Activated T-cell treated with anti-CD3 and anti-CD28 coated beads, Interleukin-2, amount 50 U/mL, for 48 hours (primary cell): ENCODE measurements at regions not wholly inside any gene's neighbourhood (a gene's known extent, or its start where the extent isn't known, plus 50 kb on each side); places are given as distances from the start of the nearest gene placed in this dataset.

ENCODE experiments used
- DNase-seq, 2 experiments: peaks; one replicate each; pipeline ENCODE4 v3.0.0-alpha.2; 2020

DNA sequence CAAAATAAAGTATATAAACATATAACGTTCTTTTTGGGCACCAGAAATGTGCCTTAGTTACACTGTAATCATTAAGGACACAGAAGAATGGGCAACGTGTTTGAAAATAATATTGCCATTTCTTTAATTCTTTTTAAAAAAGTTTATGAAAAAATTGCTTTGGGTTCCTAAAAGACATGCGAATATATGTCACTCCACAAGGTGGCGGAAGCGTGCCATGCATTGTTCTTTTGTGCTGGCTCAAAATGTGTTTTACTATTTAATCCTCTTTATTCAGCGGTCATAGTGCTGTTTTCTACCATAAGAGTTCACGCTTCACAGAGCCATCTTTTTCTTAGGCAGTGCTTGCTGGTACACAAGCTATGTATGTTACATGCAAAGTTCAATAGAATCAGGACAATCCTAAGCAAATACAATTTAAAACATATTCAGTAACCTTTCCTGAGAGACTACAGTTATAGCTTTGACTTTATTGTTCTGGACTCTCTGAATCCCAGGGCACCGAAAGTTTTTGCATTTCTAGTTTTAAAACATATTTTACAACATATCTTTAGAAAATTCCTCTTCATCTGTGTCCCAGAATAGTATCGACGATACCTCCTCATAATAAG lies 147.8 kb upstream of the ERBB4 start:
- DNase-seq = peak; percentile 58 to 66

DNA sequence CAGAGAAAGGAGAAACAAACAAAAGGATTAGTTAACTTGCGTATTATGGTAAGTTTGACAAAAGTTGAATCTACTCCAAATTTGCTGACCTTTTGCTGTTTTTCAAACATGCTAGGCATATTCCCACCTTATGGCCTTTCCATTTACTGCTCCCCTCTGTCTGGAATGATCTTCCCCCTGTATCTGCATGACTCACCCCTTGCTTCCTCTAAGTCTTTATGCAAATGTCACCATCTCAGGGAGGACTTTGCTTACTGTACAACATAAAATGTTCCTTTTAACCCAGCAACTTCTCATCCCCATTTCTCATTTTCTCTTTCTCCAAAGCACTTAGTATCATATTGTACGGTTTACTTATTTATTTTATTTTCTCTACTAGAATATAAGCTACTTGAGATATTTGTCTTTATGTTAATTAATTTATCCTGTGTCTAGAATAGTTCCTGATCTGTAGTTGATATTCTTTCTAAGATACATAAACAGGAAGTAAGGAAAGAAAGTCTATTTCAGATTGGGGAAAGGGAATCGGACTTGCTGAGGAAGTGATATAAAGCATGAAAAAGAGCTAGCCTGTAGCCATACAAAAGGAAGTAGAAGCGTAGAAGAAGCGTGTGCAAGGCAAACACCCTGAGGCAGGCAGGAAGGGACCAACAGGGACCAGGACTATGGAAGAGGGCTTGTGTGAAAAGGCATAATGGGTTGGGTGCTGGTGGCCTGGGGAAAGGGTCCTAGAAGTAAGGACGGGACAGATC lies 144.9 kb upstream of the ERBB4 start:
- no peak for DNase-seq

DNA sequence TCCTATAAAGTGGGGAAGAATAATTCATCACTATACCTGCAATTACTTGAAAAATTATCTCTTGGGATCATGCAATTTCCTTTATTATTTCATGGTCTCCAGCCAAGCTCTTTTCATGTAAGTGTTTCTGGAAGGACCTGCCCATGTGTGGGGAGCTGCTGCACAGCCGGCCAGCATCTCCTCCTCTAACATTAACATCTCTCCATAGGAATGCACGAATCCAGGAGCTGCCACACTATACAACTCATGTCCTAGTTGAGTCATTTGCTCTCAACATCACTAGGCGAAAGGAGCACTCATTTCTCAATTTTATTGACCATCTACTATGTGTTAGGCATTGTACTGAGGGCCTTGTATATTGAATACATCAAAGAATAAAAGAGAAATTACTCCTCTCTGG lies 144.3 kb upstream of the ERBB4 start:
- DNase-seq = no peak

DNA sequence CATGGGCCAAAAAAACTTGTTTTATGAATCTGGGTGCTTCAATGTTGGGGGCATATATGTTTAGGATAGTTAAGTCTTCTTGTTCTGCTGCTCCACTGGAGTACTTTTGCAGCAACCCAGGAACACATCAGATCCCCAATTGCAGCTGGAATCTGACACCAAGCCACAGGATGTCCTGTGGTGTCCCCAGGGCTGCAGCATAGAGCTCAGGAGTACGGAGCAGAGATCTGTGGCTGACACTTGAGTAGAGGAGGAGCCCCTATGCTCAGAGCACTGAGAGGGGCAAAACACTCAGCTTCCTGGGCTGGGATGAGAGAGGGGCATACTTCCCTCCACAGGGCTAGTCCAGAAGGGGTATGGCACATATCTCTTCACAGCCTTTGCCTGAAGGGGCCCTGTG lies 138.9 kb upstream of the ERBB4 start:
- DNase-seq = no peak

DNA sequence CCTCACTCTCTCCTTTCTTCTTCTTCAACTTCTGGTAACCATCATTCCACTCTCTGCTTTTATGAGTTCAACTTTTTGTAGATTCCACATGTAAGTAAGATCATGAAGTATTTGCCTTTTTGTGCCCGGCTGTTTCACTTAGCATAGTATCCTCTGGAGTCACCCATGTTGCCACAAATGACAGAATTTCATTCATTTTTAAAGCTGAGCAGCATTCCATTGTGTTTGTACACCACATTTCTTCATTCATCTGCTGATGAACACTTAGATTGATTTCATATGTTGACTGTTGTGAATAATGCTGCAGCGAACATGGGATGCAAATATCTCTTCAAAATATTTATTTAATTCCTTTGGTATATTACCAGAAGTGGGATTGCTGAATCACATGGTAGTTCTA lies 133.6 kb upstream of the ERBB4 start:
- no peak for DNase-seq

DNA sequence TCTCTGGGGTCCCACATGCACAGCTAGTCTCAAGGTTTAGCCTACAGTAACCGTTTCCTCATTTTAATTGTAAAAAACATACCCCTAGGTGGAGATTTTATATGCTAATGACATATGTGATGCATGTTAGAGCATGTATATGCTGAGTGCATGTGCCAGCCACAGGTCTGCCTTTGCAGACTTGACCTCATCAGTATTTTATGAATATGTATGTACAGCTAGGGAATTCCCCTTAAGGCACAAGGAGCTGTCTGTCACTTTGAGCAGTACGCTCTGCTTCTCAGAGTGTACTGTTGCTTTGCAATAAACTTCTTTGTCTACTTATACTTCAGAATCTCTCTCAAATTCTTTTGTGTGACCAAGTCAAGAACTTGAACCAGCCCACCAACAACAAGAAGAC lies 131.2 kb upstream of the ERBB4 start:
- no peak for DNase-seq

DNA sequence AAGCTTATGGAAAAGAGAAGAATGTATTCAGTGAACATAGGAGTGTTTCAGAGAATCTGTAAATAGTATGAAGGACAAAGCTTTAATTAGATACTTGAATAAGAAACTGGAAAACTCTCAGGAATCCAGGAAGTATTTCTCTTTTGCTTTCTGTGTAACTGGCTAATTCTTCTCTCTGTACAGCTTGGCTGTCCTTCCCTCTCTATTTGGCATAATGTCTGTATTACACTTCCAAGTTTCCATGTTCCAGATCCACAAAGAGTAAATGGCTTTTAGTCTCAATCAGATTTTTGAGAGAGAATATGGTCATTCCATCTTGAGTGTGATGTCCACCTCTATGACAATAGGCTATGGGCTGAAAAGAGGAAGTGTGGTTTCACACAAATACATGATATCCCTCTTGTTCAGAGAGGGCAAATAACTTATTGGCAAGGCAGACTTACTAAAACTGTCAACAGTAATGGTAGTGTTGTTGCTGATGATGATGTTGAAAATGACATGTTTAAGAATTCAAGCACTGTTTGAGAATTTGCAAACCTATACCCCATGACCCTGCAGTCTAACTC lies 129.2 kb upstream of the ERBB4 start:
- DNase-seq = no peak

DNA sequence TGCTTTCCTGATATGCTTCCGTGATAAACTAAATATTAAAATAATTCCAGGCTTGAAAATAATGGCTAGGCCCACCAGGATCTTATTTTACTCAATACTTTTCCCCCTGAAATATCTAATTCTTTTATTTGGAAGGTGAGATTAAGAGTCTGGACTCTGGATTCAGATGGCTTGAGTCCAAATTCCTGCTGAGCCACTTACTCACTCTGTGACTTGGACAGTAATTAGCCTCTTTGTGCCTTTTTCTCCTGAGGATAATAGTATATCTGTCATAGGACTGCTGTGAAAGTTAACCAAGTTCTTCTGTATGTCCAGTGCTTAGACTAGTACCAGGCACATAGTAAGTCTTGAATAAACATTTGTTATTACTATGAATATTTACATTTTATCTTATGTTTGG lies 127.3 kb upstream of the ERBB4 start:
- DNase-seq = no peak

DNA sequence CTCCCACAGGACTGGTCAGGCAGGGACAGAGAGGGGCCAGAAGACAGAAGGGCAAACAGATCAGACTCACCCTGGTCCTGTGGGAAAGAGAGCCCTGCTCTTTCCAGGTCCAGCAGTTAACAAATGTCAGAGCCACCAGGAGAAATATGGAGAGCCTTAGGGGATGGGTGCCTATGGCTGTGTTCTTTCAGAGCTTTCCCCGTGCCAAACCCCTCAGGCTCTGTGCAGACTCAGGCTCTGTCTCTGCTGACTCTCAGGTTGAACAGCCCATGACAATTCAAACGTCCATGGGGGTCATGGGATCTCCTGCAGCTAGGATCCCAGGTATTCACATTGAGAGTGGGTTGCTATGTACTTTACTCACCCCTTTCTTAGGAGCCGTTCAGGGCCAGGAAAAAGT lies 120.8 kb upstream of the ERBB4 start:
- DNase-seq = no peak

DNA sequence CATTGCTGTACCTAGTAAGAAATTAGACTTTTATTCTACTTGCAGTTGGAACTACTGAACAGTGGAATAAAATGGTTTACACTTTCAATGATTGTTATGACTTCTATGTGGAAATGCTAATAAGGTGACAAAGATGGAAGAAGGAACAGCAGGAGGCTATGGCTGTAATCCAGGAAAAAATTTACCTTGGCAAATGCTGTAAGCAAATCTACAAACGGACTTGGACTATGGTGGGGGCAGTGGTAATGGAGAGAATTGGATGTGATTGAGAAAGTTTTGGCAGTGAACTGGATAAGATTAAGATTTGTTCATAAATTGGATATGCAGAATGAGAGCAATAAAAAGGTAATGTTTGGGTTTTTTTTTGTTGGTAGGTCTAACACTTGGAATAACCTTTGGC lies 111.0 kb upstream of the ERBB4 start:
- no peak for DNase-seq

DNA sequence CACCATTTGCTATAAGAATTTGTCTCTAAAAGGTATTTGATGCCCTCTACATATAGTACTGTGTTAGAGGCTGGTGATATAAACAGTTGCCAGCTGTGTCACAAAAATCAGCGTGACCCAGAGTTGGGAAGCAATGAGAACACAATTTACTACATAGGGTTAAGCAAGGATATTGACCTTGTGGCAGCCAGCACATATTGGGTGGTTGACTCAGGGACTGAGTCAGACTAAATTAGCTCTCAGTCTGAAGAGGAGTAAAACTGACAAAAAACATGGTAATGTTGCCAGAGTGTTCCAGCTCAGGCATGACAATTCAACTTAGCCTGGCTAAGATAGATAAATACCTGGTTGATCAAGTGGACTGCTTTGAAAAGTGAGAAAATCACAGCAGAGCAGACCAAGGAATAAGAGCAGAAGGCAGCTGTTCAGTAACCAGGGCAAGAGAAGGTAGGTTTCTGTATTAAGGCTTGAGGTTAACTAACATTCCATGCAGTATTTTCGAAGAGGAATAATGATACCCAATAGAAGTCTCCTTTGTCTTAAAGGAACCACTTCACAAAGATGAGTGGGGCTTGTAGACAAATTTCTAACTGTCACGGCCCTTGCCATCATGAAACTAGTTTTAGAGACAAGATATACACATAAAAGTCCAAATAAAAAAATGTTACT lies 108.2 kb upstream of the ERBB4 start:
- no peak for DNase-seq

DNA sequence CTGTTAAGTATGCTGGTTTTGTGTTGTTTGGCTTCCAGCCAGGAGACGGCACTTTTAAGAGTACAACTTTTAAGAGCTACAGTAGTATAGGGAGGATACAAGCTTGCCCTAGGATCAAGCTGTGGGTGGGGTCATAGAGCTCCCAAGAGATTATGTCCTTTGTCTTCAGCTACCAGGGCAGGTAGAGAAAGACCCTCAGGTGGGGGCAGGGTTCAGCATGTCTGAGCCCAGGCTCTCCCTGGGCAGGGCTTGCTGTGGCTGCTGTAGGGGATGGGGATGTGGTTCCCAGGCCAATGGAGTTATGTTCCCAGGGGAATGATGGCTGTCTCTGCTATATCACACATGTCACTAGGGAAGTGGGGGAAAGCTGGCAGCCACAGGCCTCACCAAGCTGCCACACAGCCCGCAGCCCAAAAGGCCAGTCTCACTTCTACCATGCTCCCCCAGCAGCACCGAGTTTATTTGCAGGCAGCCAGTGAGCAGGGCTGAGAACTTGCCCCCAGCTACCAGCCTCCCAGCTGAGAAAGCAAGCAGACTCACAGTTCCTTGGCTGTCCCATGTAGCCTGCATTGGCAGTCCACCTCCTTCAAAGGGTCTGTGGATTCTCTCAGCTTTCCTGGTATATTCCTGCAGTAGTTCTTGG lies 105.7 kb upstream of the ERBB4 start:
- DNase-seq = no peak

DNA sequence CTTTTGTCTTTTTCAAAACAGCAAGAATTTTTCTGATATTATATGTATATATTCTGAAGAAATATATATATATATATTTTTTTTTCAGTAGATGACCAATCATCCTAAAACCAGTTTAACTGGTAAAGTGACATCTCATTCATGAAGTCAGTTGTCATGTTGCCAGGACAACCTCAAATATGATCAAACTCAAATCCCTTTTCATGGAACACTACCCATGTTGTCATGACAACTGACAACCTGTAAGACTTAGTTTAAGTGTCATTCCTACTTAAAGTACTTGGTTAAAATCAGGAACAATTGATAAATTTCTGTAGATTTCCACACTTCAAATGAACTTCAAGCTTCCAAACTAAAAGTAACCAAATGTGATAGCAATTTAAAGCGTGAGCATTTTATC lies 101.8 kb upstream of the ERBB4 start:
- DNase-seq = no peak

DNA sequence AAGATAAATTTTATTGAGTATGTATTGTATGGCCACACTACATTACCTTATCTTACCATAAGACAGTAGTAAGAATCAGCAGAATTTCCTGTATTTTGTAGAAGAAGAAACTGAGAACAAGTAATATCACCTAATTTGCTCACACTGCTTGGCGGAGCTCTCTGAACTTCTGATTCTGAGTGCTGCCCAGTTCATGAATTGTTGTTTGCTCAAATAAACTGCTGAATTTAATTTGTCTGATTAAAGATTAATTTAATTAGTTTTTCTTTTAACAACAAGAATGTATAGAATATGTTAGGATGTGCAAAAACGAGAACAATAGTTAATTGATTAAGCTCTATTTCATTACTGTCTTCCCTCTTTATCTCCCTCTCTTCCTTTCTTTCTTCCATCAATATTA lies 100.1 kb upstream of the ERBB4 start:
- DNase-seq = no peak

DNA sequence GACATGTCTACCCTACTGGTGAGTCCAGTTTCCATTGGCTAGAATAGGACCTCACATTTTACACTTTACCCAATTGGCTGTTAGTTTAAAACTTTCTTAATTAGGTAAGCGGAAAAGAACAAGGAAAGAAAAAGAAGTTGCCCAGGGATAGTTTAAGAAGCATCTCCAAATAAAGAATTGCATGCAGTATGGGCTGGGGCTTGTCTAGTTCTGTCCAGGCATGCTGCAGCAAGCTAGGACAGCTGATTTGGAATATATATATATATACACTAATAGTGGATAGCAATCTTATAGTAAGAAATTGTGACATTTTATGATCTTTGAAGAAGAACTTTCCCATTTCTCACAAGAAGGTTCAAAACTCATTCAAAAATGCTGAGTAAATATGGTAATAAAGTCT lies 90.0 kb upstream of the ERBB4 start:
- no peak for DNase-seq

DNA sequence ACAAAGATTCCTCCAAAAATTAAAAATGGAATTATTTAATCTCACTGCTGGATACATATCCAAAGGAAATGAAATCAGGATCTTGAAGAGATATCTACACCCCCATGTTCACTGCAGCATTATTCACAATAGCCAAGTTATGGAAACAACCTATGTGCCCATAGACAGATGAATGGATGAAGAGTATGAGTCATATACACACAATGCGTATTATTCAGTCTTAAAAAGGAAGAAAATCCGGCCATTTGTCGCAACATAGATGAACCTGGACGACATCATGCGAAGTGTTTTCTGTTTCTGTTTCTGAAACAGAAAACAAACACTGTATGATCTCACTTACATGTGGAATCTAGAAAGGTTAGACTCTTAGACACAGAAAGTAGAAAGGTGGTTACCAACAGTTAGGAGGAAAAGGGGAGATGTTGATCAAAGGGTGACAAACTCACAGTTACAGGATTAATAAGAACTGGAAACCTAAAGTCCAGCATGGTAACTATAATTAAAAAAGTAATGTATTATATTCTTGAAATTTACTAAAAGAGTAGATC lies 87.8 kb upstream of the ERBB4 start:
- no peak for DNase-seq

DNA sequence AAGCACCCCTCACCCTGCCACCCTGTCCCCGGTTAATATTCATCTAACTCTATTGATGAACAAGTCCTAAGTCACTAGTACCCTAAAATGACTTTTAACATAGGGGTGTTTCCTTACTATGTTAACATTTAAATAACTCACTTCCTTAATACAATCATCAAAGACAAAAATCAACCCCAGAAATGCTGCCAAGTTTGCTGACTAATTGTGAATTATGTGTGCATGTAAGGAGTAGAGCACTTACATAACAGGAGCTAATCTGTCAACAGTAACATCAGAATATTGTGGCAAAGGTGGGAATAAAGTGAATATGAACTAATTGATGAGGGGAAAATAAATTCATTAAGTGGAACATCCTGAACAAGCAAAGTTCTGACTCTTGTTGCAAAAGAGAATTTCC lies 81.4 kb upstream of the ERBB4 start:
- DNase-seq = no peak

DNA sequence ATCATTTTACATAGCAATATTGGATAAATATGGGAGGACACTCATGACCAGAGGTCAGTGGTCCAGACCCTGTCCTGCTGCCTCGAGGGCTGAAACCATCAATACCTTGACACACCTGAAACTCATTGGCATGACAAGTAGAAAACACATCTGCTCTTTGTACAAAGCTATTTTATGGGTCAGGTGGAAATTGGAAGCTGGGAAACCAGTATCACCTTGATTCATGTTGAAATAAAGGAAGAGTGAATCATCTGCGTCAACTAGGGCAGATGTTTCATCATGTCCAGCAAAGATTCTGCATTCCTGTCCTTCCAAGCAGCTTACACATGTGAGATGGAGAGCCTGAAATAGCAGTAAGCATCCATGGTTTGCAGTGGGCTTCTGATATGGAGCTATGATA lies 80.0 kb upstream of the ERBB4 start:
- DNase-seq = no peak

DNA sequence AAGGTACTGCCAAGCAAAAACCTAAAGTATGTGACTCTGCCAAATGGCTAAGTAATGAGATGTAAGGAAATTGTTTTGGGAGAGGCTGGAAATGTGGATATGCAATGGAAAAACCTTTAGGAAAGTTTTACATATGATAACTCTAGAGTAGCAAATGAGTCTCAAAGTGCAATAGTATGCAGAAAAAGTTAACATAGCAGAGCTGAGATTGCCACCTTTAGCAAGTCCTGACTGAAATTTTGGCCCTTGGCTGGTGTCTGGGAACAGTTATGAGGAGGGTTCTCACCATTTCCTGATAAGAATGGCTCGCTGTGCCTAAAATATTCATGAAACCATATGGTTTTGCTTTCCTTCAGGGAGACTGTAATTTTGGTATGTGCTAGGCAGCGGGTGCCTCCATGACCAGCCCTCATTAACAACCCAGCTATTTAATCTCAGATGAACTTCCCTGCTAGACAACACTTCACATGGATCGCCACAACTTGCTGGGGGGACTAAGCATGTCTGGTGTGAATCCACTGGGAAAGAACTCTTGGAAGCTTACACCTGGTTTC lies 72.3 kb upstream of the ERBB4 start:
- no peak for DNase-seq

DNA sequence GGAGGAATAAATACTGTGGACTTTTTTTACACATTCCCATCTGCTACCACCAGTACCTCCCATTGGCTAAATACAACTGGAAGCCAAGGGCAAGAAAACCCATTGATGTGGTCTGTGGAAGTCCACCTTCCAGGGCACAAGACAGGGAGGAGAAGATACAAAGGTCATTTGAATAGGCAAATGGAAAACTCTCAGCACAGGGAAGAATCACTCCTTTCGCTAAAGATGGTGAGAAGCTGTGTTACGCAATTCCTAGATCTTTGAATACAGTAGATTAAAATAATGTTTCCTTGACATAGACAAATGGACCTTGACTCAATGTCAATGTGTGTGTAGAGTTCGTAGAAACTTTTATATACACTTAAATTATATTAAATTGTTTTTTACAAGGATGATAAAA lies 70.9 kb upstream of the ERBB4 start:
- DNase-seq = no peak

DNA sequence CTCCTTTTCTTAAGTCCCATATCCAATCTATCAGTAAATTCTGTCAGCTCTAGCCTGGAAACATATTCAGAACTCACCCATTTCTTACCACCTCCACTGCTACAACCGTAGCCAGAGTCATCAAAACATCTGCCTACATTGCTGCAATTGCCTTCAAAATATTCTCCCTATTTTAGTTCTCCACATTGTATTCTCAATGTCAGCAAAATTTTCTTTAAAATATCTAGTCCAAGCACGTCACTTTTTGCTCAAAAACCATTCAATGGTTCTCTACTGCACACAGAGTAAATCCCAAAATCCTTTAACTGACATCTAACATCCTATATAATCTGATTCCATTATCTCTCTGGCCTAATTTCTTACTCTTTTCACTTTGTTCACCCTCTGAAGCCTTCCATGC lies 68.5 kb upstream of the ERBB4 start:
- no peak for DNase-seq

DNA sequence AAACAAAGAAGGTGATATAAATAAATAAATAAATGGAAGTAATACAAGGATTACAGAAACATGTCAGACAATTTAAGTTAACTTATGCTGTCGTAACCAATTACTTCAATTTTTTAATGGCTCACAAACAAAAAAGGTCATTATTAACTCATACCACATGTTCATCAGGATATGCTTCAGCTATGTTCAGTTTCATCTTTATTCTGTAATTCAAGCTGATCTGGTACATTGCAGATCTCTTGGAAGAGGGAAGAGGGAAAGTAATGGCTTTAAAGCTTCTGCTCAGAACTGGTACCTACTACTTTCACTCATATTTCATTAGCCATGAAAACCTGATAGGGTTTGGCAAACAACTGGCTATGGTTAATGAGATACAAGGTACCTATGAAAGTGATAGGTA lies 67.6 kb upstream of the ERBB4 start:
- no peak for DNase-seq

DNA sequence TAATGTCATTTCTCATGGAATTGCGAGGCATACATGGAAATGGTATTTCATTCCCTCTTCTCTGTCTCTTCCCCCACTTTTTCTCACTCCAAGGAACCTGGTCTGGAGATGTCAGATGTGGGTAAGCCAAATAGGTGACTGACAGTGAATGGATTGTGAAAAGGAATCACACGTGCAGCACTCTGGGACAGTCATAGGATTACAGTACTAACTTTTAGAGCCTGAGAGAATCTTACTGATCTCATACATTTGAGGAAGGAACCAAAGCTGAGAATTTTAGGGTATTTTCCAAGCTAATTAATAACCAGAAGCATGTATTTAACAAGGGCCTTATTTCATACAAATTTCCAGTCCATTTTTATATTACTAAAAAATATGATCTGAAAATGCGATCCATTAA lies 58.1 kb upstream of the ERBB4 start:
- DNase-seq = no peak
